ENCODE measurements at regions not wholly inside any gene's neighbourhood (a gene's known extent, or its start where the extent isn't known, plus 50 kb on each side); places are given as distances from the start of the nearest gene placed in this dataset.

DNA sequence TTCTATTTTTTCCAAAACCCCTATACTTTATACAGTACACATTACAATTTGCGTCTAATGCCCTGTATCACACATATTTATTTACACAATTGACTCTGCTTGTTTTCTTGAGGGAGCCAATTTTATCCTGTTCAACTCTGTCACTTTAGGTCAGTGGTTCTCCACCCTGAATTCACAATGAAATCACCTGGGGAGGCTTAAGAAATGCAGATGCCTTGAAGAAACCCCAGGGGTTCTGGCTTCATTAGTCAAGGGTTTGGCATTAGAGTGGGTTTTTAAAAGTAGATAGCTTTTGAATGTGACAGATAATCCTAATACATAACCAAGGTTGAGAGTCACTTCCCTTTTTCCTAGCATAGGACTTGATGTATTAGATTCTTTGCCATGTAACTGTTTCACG lies 398.6 kb upstream of the ERCC4 start:
- no peak for DNase-seq
- Mint-ChIP-seq H3K36me3 (ENCODE audit: low read depth) (no peaks in the 10 kb centered on the region), H3K27ac (no peak overlapping the region), H3K27me3 (ENCODE audit: low read depth, poor library complexity) (no peaks in the 10 kb centered on the region), H3K4me1 (peaks cover 11% of the 10 kb centered on the region), H3K9me3 (no peaks in the 10 kb centered on the region), H3K4me3 (no peak overlapping the region)
- TF ChIP-seq, protein P1, sequence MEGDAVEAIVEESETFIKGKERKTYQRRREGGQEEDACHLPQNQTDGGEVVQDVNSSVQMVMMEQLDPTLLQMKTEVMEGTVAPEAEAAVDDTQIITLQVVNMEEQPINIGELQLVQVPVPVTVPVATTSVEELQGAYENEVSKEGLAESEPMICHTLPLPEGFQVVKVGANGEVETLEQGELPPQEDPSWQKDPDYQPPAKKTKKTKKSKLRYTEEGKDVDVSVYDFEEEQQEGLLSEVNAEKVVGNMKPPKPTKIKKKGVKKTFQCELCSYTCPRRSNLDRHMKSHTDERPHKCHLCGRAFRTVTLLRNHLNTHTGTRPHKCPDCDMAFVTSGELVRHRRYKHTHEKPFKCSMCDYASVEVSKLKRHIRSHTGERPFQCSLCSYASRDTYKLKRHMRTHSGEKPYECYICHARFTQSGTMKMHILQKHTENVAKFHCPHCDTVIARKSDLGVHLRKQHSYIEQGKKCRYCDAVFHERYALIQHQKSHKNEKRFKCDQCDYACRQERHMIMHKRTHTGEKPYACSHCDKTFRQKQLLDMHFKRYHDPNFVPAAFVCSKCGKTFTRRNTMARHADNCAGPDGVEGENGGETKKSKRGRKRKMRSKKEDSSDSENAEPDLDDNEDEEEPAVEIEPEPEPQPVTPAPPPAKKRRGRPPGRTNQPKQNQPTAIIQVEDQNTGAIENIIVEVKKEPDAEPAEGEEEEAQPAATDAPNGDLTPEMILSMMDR (IDR thresholded peaks at IDR 0.05): no peak

DNA sequence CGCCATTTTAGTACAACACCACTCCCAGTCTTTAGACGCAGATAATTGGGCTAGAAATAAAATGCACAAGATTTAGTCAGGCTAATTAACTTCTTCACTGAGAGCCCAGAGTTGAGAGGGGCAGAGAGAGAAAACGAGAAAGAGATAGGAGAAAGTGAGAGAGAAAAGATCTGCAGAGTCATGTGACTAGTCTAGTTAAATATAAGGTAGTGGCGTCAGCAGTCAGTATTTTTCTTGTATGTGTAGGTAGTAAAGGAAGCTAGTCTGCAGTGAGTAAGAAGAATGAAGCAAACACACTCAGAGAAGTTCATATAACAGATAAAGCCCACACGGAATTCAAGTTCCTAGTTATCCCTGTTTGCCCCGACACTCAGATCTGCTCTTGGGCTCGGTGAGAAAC lies 392.6 kb upstream of the ERCC4 start:
- Mint-ChIP-seq H3K4me3 (no peak overlapping the region), H3K27me3 (ENCODE audit: low read depth, poor library complexity) (no peaks in the 10 kb centered on the region), H3K36me3 (ENCODE audit: low read depth) (no peaks in the 10 kb centered on the region), H3K27ac (no peak overlapping the region), H3K4me1 (no peaks in the 10 kb centered on the region), H3K9me3 (no peaks in the 10 kb centered on the region)
- TF ChIP-seq, protein P1 (IDR thresholded peaks at IDR 0.05): no peak
- DNase-seq: no peak

DNA sequence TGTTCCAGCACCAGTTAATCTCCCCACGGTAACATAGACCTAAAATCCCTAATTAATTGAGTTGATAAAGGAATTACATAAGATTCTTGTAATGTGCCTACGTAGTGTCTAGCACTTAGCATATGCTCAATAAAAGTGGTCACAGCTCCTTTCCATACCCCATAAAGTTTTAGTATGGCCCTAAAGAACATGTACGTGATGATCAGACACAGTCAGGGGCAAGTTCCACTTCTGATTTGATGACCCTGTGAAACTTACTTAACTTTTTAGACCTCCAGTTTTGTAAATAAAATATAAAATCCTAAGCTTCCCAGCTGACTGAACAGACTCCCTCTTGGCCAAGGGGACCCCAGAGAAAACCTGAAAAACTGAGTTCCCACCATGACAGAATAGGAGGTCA lies 391.3 kb upstream of the ERCC4 start:
- H3K9me3 Mint-ChIP-seq: no peaks in the 10 kb centered on the region
- TF ChIP-seq, protein P1 (IDR thresholded peaks at IDR 0.05): no peak
- no peaks in the 10 kb centered on the region for H3K36me3 Mint-ChIP-seq (ENCODE audit: low read depth)
- DNase-seq: no peak
- no peak overlapping the region for H3K4me3 Mint-ChIP-seq
- H3K4me1 Mint-ChIP-seq: no peaks in the 10 kb centered on the region
- H3K27me3 Mint-ChIP-seq (ENCODE audit: low read depth, poor library complexity): no peaks in the 10 kb centered on the region
- H3K27ac Mint-ChIP-seq: no peak overlapping the region

- Mint-ChIP-seq H3K4me3 (no peak overlapping the region), H3K27me3 (ENCODE audit: low read depth, poor library complexity) (no peaks in the 10 kb centered on the region), H3K4me1 (no peaks in the 10 kb centered on the region), H3K27ac (no peak overlapping the region), H3K9me3 (no peaks in the 10 kb centered on the region), H3K36me3 (ENCODE audit: low read depth) (no peaks in the 10 kb centered on the region)
- no peak for DNase-seq
- TF ChIP-seq, protein P1 (IDR thresholded peaks at IDR 0.05): no peak
Observed at GRCh38 chr16:13529193-13529982, 390.6 kb upstream of the ERCC4 start.

DNA sequence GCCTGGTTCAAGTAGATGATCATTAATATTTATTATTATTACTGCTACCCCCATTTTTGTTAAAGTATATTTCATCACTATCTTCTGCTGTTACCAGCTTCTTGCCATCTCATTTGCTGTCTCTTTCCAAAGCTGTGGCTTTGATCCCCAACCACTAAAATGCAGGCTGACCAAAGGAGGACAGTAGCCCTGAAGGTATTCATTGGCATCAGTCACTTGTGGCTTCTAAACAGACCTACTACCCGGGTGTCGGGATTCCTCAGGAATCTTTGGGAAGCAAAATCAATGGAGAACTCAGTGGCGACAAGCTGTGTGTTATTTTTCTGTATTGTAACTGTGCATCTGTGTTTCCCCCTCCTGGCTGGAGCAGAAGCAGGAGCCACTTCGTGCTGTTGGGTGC lies 379.2 kb upstream of the ERCC4 start:
- Mint-ChIP-seq H3K9me3 (no peaks in the 10 kb centered on the region), H3K4me1 (peaks cover 10% of the 10 kb centered on the region), H3K27me3 (ENCODE audit: low read depth, poor library complexity) (peaks cover 5% of the 10 kb centered on the region), H3K4me3 (no peak overlapping the region), H3K27ac (no peak overlapping the region), H3K36me3 (ENCODE audit: low read depth) (no peaks in the 10 kb centered on the region)
- DNase-seq: no peak
- TF ChIP-seq, protein P1 (IDR thresholded peaks at IDR 0.05): no peak

- Mint-ChIP-seq H3K4me3 (no peak overlapping the region), H3K9me3 (no peaks in the 10 kb centered on the region), H3K27ac (no peak overlapping the region), H3K4me1 (peaks cover 11% of the 10 kb centered on the region), H3K36me3 (ENCODE audit: low read depth) (no peaks in the 10 kb centered on the region), H3K27me3 (ENCODE audit: low read depth, poor library complexity) (peaks cover 5% of the 10 kb centered on the region)
- no peak for DNase-seq
- TF ChIP-seq, protein P1 (IDR thresholded peaks at IDR 0.05): no peak
Observed at GRCh38 chr16:13542284-13542683, 377.7 kb upstream of the ERCC4 start.
